Osteoblast (primary cell): ENCODE measurements at regions not wholly inside any gene's neighbourhood (a gene's known extent, or its start where the extent isn't known, plus 50 kb on each side); places are given as distances from the start of the nearest gene placed in this dataset.

ENCODE experiments used
- DNase-seq: peaks from one replicate; pipeline ENCODE4 v3.0.0; 2011; ENCODE audit warnings: low spot score, mixed read lengths; ENCODE audit not compliant: insufficient read length; ENCODE audit errors: missing footprints
- H2AFZ ChIP-seq: 2 replicates; pipeline ENCODE4 v1.6.0; 2011; ENCODE audit warnings: mild to moderate bottlenecking, low read length
- H3K27ac ChIP-seq: 2 replicates; pipeline ENCODE4 v1.5.1; 2011; ENCODE audit warnings: mild to moderate bottlenecking, low read depth, low read length, moderate library complexity
- H3K27me3 ChIP-seq: 2 replicates; pipeline ENCODE4 v1.6.0; 2012; ENCODE audit warnings: mild to moderate bottlenecking, control low read depth, inconsistent platforms, low read length, moderate library complexity; ENCODE audit not compliant: insufficient read depth
- H3K36me3 ChIP-seq: 2 replicates; pipeline ENCODE4 v1.5.1; 2011; ENCODE audit warnings: mild to moderate bottlenecking, low read length, control low read depth, moderate library complexity; ENCODE audit not compliant: insufficient read depth
- H3K4me1 ChIP-seq: 2 replicates; pipeline ENCODE4 v1.5.1; 2011; ENCODE audit warnings: mild to moderate bottlenecking, low read length, control low read depth, moderate library complexity; ENCODE audit not compliant: insufficient read depth
- H3K4me2 ChIP-seq: 2 replicates; pipeline ENCODE4 v1.6.0; 2011; ENCODE audit warnings: mild to moderate bottlenecking, low read length; ENCODE audit not compliant: insufficient read depth
- H3K4me3 ChIP-seq: fragments of 200-600 bp; sonication (generic); 3 replicates; pipeline ENCODE4 v1.5.1; 2012; ENCODE audit warnings: mild to moderate bottlenecking, low read length, inconsistent platforms; ENCODE audit not compliant: insufficient read depth
- H3K79me2 ChIP-seq: 2 replicates; pipeline ENCODE4 v1.6.0; 2012; ENCODE audit warnings: mild to moderate bottlenecking, low read length, control low read depth, inconsistent platforms; ENCODE audit not compliant: insufficient read depth
- H3K9me3 ChIP-seq: 2 replicates; pipeline ENCODE4 v1.5.1; 2011; ENCODE audit warnings: low read depth, low read length, control low read depth
- H4K20me1 ChIP-seq: 2 replicates; pipeline ENCODE4 v1.6.0; 2012; ENCODE audit warnings: mild to moderate bottlenecking, low read length, control low read depth; ENCODE audit not compliant: insufficient read depth
- TF ChIP-seq, protein P1 (sequence below): IDR thresholded peaks from 2 replicates; pipeline ENCODE4 v1.5.1; 2011; ENCODE audit warnings: mild to moderate bottlenecking, low read depth, low read length, moderate library complexity; ENCODE audit errors: extremely low read depth

DNA sequence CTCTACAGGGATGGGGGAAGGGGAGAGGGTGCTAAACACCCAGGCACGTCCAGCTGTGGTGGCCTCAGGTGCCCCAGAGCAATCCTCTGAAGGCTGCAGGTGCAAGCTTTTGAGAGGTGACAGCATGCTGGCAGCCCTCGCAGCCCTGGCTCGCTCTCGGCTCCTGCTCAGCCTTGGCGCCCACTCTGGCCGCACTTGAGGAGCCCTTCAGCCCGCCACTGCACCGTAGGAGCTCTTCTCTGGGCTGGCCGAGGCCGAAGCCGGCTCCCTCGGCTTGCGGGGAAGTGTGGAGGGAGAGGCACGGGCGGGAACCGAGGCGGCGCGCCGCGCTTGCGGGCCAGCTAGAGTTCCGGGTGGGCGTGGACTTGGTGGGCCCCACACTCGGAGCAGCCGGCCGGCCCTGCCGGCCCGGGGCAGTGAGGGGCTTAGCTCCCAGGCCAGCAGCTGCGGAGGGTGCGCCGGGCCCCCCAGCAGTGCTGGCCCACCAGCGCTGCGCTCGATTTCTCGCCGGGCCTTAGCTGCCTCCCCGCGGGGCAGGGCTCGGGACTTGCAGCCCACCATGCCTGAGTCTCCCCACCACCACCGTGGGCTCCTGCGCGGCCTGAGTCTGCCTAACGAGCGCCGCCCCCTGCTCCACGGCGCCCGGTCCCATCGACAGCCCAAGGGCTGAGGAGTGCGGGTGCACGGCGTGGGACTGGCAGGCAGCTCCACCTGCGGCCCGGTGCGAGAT lies 112.1 kb downstream of the TRIM29 start:
- no peak for DNase-seq
- Histone ChIP-seq H3K9me3 (no peaks in the 10 kb centered on the region), H3K4me1 (no peaks in the 10 kb centered on the region), H3K36me3 (no peaks in the 10 kb centered on the region), H4K20me1 (no peaks in the 10 kb centered on the region), H3K4me2 (no peak overlapping the region), H3K27me3 (peaks cover 8% of the 10 kb centered on the region), H3K79me2 (no peaks in the 10 kb centered on the region), H3K4me3 (no peak overlapping the region), H2AFZ (no peak overlapping the region), H3K27ac (no peak overlapping the region)
- TF ChIP-seq, protein P1, sequence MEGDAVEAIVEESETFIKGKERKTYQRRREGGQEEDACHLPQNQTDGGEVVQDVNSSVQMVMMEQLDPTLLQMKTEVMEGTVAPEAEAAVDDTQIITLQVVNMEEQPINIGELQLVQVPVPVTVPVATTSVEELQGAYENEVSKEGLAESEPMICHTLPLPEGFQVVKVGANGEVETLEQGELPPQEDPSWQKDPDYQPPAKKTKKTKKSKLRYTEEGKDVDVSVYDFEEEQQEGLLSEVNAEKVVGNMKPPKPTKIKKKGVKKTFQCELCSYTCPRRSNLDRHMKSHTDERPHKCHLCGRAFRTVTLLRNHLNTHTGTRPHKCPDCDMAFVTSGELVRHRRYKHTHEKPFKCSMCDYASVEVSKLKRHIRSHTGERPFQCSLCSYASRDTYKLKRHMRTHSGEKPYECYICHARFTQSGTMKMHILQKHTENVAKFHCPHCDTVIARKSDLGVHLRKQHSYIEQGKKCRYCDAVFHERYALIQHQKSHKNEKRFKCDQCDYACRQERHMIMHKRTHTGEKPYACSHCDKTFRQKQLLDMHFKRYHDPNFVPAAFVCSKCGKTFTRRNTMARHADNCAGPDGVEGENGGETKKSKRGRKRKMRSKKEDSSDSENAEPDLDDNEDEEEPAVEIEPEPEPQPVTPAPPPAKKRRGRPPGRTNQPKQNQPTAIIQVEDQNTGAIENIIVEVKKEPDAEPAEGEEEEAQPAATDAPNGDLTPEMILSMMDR, result no peak

DNA sequence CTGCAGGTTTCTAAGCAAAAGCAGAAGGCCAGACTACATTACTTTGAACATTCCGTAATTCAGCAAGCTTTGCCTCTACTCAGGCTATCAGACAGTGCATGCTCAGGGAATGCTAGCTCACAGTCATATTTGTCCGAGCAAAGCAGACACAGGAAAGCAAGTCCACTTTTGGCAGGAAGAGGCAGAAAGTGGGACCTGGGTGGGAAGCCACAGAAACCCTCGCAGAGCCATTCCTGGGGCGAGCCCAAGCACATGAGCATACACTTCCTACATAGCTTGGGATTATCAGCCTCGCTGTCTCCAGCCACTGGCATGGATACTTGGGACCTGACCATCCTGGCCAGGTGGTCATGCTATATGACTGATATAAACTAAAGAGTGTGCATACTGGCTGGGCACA lies 113.3 kb downstream of the TRIM29 start:
- no peak for DNase-seq
- Histone ChIP-seq H3K4me1 (no peaks in the 10 kb centered on the region), H2AFZ (no peak overlapping the region), H3K4me3 (no peak overlapping the region), H3K36me3 (no peaks in the 10 kb centered on the region), H3K4me2 (no peak overlapping the region), H3K9me3 (no peaks in the 10 kb centered on the region), H3K27me3 (peaks cover 8% of the 10 kb centered on the region), H3K79me2 (no peaks in the 10 kb centered on the region), H4K20me1 (no peaks in the 10 kb centered on the region), H3K27ac (no peak overlapping the region)
- TF ChIP-seq, protein P1, result no peak

DNA sequence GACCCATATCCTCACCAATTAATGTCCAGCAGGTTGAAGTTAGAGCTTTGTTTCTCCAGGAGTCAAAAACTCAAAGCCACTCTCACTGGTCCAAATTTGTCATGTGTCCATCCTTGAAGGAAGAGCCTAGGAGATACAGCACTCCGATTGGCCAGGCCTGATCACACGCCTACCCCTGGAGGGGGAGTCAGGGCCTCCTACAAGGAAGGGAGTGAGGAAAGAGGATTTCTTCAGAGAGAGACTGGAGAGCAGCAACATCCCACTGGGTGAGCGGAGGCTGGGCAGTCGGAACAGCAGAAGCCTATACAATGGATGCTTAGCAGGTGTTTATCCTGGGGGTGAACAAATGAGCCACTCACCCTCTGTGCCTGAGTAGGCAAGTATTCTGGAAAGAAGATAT lies 113.9 kb downstream of the TRIM29 start:
- no peak overlapping the region for H3K27ac ChIP-seq
- peaks cover 8% of the 10 kb centered on the region for H3K27me3 ChIP-seq
- DNase-seq, result peak; percentile 57
- no peak overlapping the region for H3K4me2 ChIP-seq
- no peaks in the 10 kb centered on the region for H3K79me2 ChIP-seq
- H3K4me3 ChIP-seq, result no peak overlapping the region
- H3K4me1 ChIP-seq, result no peaks in the 10 kb centered on the region
- TF ChIP-seq, protein P1, result no peak
- no peaks in the 10 kb centered on the region for H3K9me3 ChIP-seq
- no peaks in the 10 kb centered on the region for H4K20me1 ChIP-seq
- H3K36me3 ChIP-seq, result no peaks in the 10 kb centered on the region
- no peak overlapping the region for H2AFZ ChIP-seq

DNA sequence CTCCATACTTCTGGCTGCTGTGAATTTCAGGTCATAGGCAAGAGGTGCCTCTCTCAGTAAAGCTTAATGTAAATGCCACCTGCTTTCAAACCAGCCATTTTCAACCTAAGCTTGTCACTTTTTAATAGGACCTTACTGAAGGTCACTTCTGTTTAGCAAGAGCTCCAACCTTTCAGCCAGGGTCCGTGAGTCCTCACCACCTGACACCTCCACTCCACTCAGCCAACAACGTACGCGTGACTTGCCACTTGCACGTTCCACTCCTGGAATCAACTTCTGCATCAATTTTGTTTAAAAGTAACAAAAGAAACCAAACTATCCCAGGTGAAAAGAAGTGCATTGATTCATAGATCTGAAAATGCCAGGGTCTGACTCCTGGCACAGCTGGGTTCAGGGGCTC lies 114.4 kb downstream of the TRIM29 start:
- TF ChIP-seq, protein P1, result no peak
- no peak overlapping the region for H2AFZ ChIP-seq
- no peaks in the 10 kb centered on the region for H3K36me3 ChIP-seq
- no peak overlapping the region for H3K4me2 ChIP-seq
- H3K4me3 ChIP-seq, result no peak overlapping the region
- no peaks in the 10 kb centered on the region for H3K9me3 ChIP-seq
- no peaks in the 10 kb centered on the region for H3K79me2 ChIP-seq
- H3K27ac ChIP-seq, result no peak overlapping the region
- no peaks in the 10 kb centered on the region for H3K4me1 ChIP-seq
- no peaks in the 10 kb centered on the region for H4K20me1 ChIP-seq
- peaks cover 8% of the 10 kb centered on the region for H3K27me3 ChIP-seq
- DNase-seq, result no peak
